Body of pancreas (tissue), 4 donors: ENCODE measurements at regions not wholly inside any gene's neighbourhood (a gene's known extent, or its start where the extent isn't known, plus 50 kb on each side); places are given as distances from the start of the nearest gene placed in this dataset.
"Not testable (repeated sequence)": the region's sequence is repeated elsewhere in the genome, so short reads cannot be mapped to it uniquely, and the experiment has no call there.

Source experiments
- ATAC-seq: fragments of 150-250 bp; one replicate; pipeline ENCODE4 v1.9.1; 2016
- DNase-seq, 4 donors: peaks; one replicate each; pipeline ENCODE4 v3.0.0-alpha.2; 2019
- H3K27ac ChIP-seq, 4 donors: fragments of 200-600 bp; sonication (generic); 1 replicate in 3 of 4; 2 replicates in 1 of 4; pipeline versions ENCODE4 v1.5.1 to v1.6.1; 2016 to 2019; ENCODE audit warnings: mild to moderate bottlenecking in 1 of 4, mixed read lengths in 1 of 4, moderate library complexity in 1 of 4
- H3K27me3 ChIP-seq, 2 donors: fragments of 200-600 bp; sonication (generic); one replicate each; pipeline ENCODE4 v1.6.0; 2016; ENCODE audit warnings: mild to moderate bottlenecking in 1 of 2
- H3K36me3 ChIP-seq, 2 donors: fragments of 200-600 bp; sonication (generic); replicated peaks in 1 of 2; 2 replicates each; pipeline ENCODE4 v1.5.1; 2016; ENCODE audit warnings: low read depth in 2 of 2; ENCODE audit not compliant: insufficient read depth in 1 of 2
- H3K4me1 ChIP-seq: fragments of 200-600 bp; sonication (generic); one replicate; pipeline ENCODE4 v1.6.0; 2016
- H3K4me3 ChIP-seq, 2 donors: fragments of 200-600 bp; sonication (generic); 1 replicate in 1 of 2; 2 replicates in 1 of 2; pipeline ENCODE4 v1.5.1; 2016 to 2019
- H3K9me3 ChIP-seq, 3 donors: fragments of 200-600 bp; sonication (generic); 1 replicate in 2 of 3; 2 replicates in 1 of 3; pipeline ENCODE4 v1.5.1; 2016
- POLR2A ChIP-seq, 3 donors: fragments of 450-650 bp; IDR thresholded peaks; one replicate each; pipeline ENCODE4 v1.6.1; 2016; ENCODE audit warnings: antibody characterized with exemption in 3 of 3, mild to moderate bottlenecking in 2 of 3
- WGBS, 2 donors: methylation state at CpG; one replicate each; pipeline ENCODE4 v1.1.5; 2017; 5-methylcytosine and 5-hydroxymethylcytosine counted together
- intact Hi-C: fragments of 100-400 bp; cut with DNase I; formaldehyde crosslinking; loops from one replicate; pipeline ENCODE4 v1.15.1; 2023
- TF ChIP-seq, protein P1 (sequence below), 7 experiments: fragments of 450-650 bp in 4 of 7; fragments of 200-600 bp in 3 of 7; sonication (generic) in 3 of 7; IDR thresholded peaks; one replicate each; pipeline ENCODE4 v1.5.1; 2016 to 2019; ENCODE audit warnings: antibody characterized with exemption in 7 of 7

DNA sequence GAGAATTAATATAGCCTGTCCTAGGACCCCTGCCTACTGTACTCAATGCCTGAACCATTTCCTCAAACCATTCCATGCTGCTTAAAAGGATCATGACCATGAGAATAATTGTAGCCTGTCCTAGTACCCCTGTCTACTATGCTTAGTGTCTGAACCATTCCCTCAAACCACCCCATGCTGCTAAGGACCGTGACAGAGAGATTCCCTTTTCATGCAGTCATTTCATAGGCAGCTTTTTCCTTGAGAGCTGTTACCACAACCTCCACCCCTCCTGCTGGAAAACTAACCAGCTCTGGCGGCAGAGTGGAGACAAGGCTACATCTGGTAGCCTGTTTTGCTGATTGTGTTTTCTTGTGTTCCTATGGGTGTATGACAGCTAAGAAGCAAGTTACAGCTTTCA lies 174.9 kb upstream of the SMARCAD1 start:
- H3K4me3 ChIP-seq: no peak overlapping the region
- H3K27me3 ChIP-seq: no peaks in the 10 kb centered on the region
- DNase-seq (no peak), ATAC-seq (no peak)
- no peaks in the 10 kb centered on the region for H3K4me1 ChIP-seq
- TF ChIP-seq, protein P1, sequence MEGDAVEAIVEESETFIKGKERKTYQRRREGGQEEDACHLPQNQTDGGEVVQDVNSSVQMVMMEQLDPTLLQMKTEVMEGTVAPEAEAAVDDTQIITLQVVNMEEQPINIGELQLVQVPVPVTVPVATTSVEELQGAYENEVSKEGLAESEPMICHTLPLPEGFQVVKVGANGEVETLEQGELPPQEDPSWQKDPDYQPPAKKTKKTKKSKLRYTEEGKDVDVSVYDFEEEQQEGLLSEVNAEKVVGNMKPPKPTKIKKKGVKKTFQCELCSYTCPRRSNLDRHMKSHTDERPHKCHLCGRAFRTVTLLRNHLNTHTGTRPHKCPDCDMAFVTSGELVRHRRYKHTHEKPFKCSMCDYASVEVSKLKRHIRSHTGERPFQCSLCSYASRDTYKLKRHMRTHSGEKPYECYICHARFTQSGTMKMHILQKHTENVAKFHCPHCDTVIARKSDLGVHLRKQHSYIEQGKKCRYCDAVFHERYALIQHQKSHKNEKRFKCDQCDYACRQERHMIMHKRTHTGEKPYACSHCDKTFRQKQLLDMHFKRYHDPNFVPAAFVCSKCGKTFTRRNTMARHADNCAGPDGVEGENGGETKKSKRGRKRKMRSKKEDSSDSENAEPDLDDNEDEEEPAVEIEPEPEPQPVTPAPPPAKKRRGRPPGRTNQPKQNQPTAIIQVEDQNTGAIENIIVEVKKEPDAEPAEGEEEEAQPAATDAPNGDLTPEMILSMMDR (IDR thresholded peaks at IDR 0.05): no peak
- TF ChIP-seq POLR2A (IDR thresholded peaks at IDR 0.05): no peak
- no peaks in the 10 kb centered on the region for H3K36me3 ChIP-seq
- WGBS, 2 donors: 21 to 38% methylated on average over 2 of the region's 2 CpGs
- H3K27ac ChIP-seq: no peak overlapping the region
- intact Hi-C loops: no loop called here
- no peaks in the 10 kb centered on the region for H3K9me3 ChIP-seq

DNA sequence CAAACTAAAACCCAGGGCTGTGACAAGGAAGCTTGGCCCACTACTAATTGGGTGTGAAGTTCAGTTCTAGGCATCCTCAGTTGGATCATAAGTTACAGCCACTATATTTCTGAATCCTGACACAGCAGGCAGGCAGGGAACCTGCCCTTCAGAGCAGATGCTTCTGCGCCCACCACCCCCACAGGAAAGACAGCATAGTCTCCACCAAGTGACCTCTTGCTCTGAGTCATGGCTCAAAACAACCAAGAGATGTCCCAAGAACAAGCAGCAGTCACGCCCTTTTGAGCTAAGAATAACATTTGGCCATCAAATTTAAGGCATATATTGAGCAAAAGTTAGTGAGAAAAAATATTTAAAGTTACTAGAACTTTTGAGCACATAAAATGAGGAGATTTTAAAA lies 170.7 kb upstream of the SMARCAD1 start:
- WGBS, 2 donors: 41 to 44% methylated on average over 2 of the region's 2 CpGs
- no peak for DNase-seq
- H3K9me3 ChIP-seq: no peaks in the 10 kb centered on the region
- no peak overlapping the region for H3K27ac ChIP-seq
- ATAC-seq: no peak
- no peak overlapping the region for H3K4me3 ChIP-seq
- H3K27me3 ChIP-seq: no peaks in the 10 kb centered on the region
- H3K4me1 ChIP-seq: no peaks in the 10 kb centered on the region
- no peak for TF ChIP-seq POLR2A (IDR thresholded peaks at IDR 0.05)
- TF ChIP-seq, protein P1 (IDR thresholded peaks at IDR 0.05): no peak
- intact Hi-C loops: no loop called here
- no peaks in the 10 kb centered on the region for H3K36me3 ChIP-seq

DNA sequence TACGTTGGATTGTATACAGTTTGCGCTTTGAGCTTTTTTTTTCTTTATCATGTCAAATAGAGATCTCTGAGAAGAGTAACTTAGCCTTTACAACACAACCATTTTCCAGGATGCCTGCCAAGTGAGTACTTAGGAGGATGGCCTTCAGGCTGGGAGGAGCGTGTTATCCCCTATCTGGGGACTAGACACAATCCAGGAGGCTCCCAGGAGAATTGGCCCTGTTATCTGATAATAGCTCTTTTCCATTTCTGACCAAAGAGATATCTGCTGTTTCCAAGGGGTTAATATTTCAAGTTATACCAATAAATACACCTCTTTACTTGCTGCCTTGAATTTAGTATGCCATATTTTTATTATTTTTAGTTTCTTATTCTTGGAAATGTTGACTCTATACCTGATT lies 169.5 kb upstream of the SMARCAD1 start:
- Histone ChIP-seq H3K9me3 (no peaks in the 10 kb centered on the region), H3K4me3 (no peak overlapping the region), H3K4me1 (no peaks in the 10 kb centered on the region), H3K36me3 (no peaks in the 10 kb centered on the region), H3K27ac (no peak overlapping the region), H3K27me3 (no peaks in the 10 kb centered on the region)
- DNase-seq (no peak), ATAC-seq (no peak)
- 64 to 68% methylated on average over 3 of the region's 3 CpGs for WGBS, 2 donors
- TF ChIP-seq, protein P1 (IDR thresholded peaks at IDR 0.05): no peak
- TF ChIP-seq POLR2A (IDR thresholded peaks at IDR 0.05): no peak
- intact Hi-C loops: no loop called here

DNA sequence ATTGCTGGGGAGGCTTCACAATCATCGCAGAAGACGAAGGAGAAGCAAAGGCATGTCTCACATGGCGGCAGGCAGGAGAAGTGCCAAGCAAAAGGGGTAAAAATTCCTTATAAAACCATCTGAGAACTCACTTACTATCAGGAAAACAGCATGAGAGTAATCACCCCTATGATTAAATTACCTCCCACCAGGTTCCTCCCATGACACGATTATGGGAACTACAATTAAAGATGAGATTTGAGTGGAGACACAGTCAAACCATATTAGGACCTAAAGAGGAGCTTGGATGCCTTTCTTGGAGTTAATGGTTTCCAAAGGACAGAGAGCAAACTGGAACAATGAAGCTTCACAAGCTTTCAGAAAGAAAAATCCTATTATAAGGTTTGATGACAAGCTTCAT lies 168.4 kb upstream of the SMARCAD1 start:
- H3K27me3 ChIP-seq: no peaks in the 10 kb centered on the region
- no peaks in the 10 kb centered on the region for H3K36me3 ChIP-seq
- intact Hi-C loops: no loop called here
- no peaks in the 10 kb centered on the region for H3K4me1 ChIP-seq
- ATAC-seq (no peak), DNase-seq (no peak)
- no peak for TF ChIP-seq POLR2A (IDR thresholded peaks at IDR 0.05)
- TF ChIP-seq, protein P1 (IDR thresholded peaks at IDR 0.05): no peak
- H3K27ac ChIP-seq: no peak overlapping the region
- 61 to 68% methylated on average over 4 of the region's 4 CpGs for WGBS, 2 donors
- H3K4me3 ChIP-seq: no peak overlapping the region
- no peaks in the 10 kb centered on the region for H3K9me3 ChIP-seq

DNA sequence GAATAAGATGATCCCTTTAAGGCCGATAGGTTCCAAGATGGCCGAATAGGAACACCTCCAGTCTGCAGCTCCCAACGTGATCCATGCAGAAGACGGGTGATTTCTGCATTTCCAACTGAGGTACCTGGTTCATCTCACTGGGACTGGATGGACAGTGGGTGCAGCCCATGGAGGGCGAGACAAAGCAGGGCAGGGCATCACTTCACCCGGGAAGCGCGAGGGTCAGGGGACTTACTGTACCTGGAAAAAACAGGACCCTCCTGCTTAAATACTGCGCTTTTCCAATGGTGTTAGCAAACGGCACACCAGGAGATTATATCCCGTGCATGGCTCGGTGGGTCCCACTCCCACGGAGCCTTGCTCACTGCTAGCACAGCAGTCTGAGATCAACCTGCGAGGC lies 163.2 kb upstream of the SMARCAD1 start:
- H3K4me1 ChIP-seq, H3K36me3 ChIP-seq, DNase-seq, intact Hi-C loops, H3K9me3 ChIP-seq, ATAC-seq, H3K4me3 ChIP-seq, H3K27me3 ChIP-seq, H3K27ac ChIP-seq: not testable (repeated sequence)
- WGBS, 2 donors: 75 to 83% methylated on average over 13 to 14 of the region's 14 CpGs
